ENCODE measurements at regions not wholly inside any gene's neighbourhood (a gene's known extent, or its start where the extent isn't known, plus 50 kb on each side); places are given as distances from the start of the nearest gene placed in this dataset.

GRCh38 chr2:67340133-67341011 lies 56.8 kb upstream of the ETAA1 start:
- Mint-ChIP-seq H3K27me3 (ENCODE audit: low read depth) (no peaks in the 10 kb centered on the region), H3K4me1 (peaks cover 21 to 28% of the 10 kb centered on the region in 2 experiments), H3K4me3 (no peak overlapping the region), H3K36me3 (ENCODE audit: insufficient read depth in 1 of 3, low read depth in 3 of 3) (peaks cover 0 to 31% (median 15%) of the 10 kb centered on the region in 3 experiments), H3K9me3 (peaks cover 0 to 4% of the 10 kb centered on the region in 2 experiments; a peak in 2 of 5 replicates), H3K27ac (peak overlapping the region in 2 of 3 experiments; percentile 20 to 39; a peak in 2 of 7 replicates)
- no peak overlapping the region for H3K23ac ChIP-seq (ENCODE audit: insufficient read length, low read depth, low read length)
- no peak overlapping the region for H3K14ac ChIP-seq (ENCODE audit: insufficient read depth, low read length)
- H2AK5ac ChIP-seq (ENCODE audit: insufficient read length, low read length): no peak overlapping the region
- TF ChIP-seq CTCF (conservative IDR thresholded peaks at IDR 0.05): no peak
- no peak overlapping the region for H3K18ac ChIP-seq (ENCODE audit: insufficient read length, low read depth, low read length)
- no peak overlapping the region for H2BK15ac ChIP-seq (ENCODE audit: low read depth, low read length)
- H3K9me3 ChIP-seq (ENCODE audit: control insufficient read depth, low read depth, low read length): no peaks in the 10 kb centered on the region
- H3K23me2 ChIP-seq (ENCODE audit: insufficient read length, low read depth, low read length, poor library complexity, severe bottlenecking): no peaks in the 10 kb centered on the region
- H4K91ac ChIP-seq (ENCODE audit: insufficient read length, low read depth, low read length): no peak overlapping the region
- no peak overlapping the region for H2BK12ac ChIP-seq (ENCODE audit: insufficient read length, low read depth, low read length)
- no peak overlapping the region for H3K4me2 ChIP-seq (ENCODE audit: insufficient read depth, insufficient read length, low read length)
- no peak overlapping the region for H2BK120ac ChIP-seq (ENCODE audit: low read depth, low read length, poor library complexity, severe bottlenecking)
- no peak overlapping the region for H3K27ac ChIP-seq (ENCODE audit: insufficient read length, low read depth, low read length)
- H2BK5ac ChIP-seq (ENCODE audit: insufficient read length, low read length): no peak overlapping the region
- no peak overlapping the region for H4K8ac ChIP-seq (replicated peaks; ENCODE audit: insufficient read length, low read depth, low read length)
- no peaks in the 10 kb centered on the region for H3K4me1 ChIP-seq (ENCODE audit: insufficient read depth, low read length)
- no peak overlapping the region for H2AFZ ChIP-seq (ENCODE audit: low read length)
- no peak overlapping the region for H2BK20ac ChIP-seq (ENCODE audit: low read depth, low read length, poor library complexity, severe bottlenecking)
- no peaks in the 10 kb centered on the region; the same call in 1 of the 2 replicates for H3K79me2 ChIP-seq (ENCODE audit: insufficient read depth, low read length)
- H3K9ac ChIP-seq (ENCODE audit: extremely low read depth, insufficient read length, low read length): no peak overlapping the region
- H3K27me3 ChIP-seq (ENCODE audit: insufficient read depth, low read length): no peaks in the 10 kb centered on the region
- no peak overlapping the region for H3K56ac ChIP-seq (ENCODE audit: insufficient read length, low read depth, low read length)
- no peaks in the 10 kb centered on the region for H4K20me1 ChIP-seq (ENCODE audit: control insufficient read depth, insufficient read depth, insufficient read length)
- no CpG with 5 or more reads among the region's 7 CpGs for WGBS (ENCODE audit: extremely low coverage, insufficient read length, low lambda C conversion rate)
- peak; percentile 84 for DNase-seq
- no peak overlapping the region for H3T11ph ChIP-seq (ENCODE audit: low read length)
- H4K5ac ChIP-seq (ENCODE audit: insufficient read length, low read depth, low read length): no peak overlapping the region
- no peak overlapping the region for H3K4ac ChIP-seq (ENCODE audit: low read depth, low read length)
- H3K79me1 ChIP-seq (ENCODE audit: insufficient read depth, low read depth, low read length, poor library complexity, severe bottlenecking): no peaks in the 10 kb centered on the region

Data from H9 (cell line).